ENCODE measurements at regions not wholly inside any gene's neighbourhood (a gene's known extent, or its start where the extent isn't known, plus 50 kb on each side); places are given as distances from the start of the nearest gene placed in this dataset.

- WGBS (ENCODE audit: low lambda C conversion rate), result 86% methylated on average over 2 of the region's 2 CpGs
- CTCF ChIA-PET, result interaction anchor here (0.6 to 8.9 kb wide), 54 partner anchors 7 to 1082 kb away, joined by 3 to 110 read pairs (median 4); partner anchors contain the start of genes FAM98B, FSIP1 and RASGRP1
- Histone ChIP-seq H4K20me1 (ENCODE audit: insufficient read depth) (no peaks in the 10 kb centered on the region), H3K4me2 (no peak overlapping the region), H3K4me1 (ENCODE audit: control insufficient read depth in 1 of 2, insufficient read depth in 2 of 2, low read depth in 1 of 2, low read length in 1 of 2) (peaks cover 0 to 38% of the 10 kb centered on the region in 2 experiments; a peak in 2 of 4 replicates), H3F3A (replicated peaks; ENCODE audit: insufficient read depth) (no peaks in the 10 kb centered on the region), H3K9ac (no peak overlapping the region), H3K27ac (ENCODE audit: low read depth in 2 of 2, low read length in 1 of 2) (no peak overlapping the region), H3K27me3 (ENCODE audit: insufficient read depth) (no peaks in the 10 kb centered on the region), H3K9me3 (no peaks in the 10 kb centered on the region), H3K36me3 (replicated peaks in 1 of 2; ENCODE audit: control insufficient read depth in 1 of 2, insufficient read depth in 2 of 2, low read length in 1 of 2) (no peaks in the 10 kb centered on the region), H3K4me3 (ENCODE audit: low read depth in 2 of 2, low read length in 1 of 2) (peak overlapping the region in 1 of 2 experiments; percentile 5; a peak in 1 of 4 replicates), H2AFZ (ENCODE audit: low read depth) (no peak overlapping the region), H3K79me2 (ENCODE audit: insufficient read depth) (no peaks in the 10 kb centered on the region), H3K9me2 (no peaks in the 10 kb centered on the region)
- POLR2A ChIA-PET, result no interaction called here
- peak; percentile 39 for DNase-seq
- TF ChIP-seq PBX3 (IDR thresholded peaks at IDR 0.05) (peak; percentile 33; the same call in 1 of the 2 replicates), MXI1 (IDR thresholded peaks at IDR 0.05; ENCODE audit: low read depth, low read length) (no peak), IRF3 (IDR thresholded peaks at IDR 0.05; ENCODE audit: low read depth, low read length) (no peak), TCF12 (IDR thresholded peaks at IDR 0.05) (no peak), GATA2 (CRISPR knock-in tag; IDR thresholded peaks at IDR 0.05) (no peak), CTCF (IDR thresholded peaks at IDR 0.05) (peak; percentile 91), USF1 (IDR thresholded peaks at IDR 0.05; ENCODE audit: borderline replicate concordance, low read depth) (no peak), EP300 (IDR thresholded peaks at IDR 0.05; ENCODE audit: borderline replicate concordance in 1 of 2, low read depth in 1 of 2, low read length in 1 of 2) (no peak), TAF1 (IDR thresholded peaks at IDR 0.05; ENCODE audit: borderline replicate concordance, low read depth, low read length) (no peak), RAD21 (IDR thresholded peaks at IDR 0.05; ENCODE audit: low read length) (peak; percentile 66), RCOR1 (IDR thresholded peaks at IDR 0.05; ENCODE audit: low read length) (no peak), NRF1 (IDR thresholded peaks at IDR 0.05; ENCODE audit: low read depth, low read length) (no peak), USF2 (IDR thresholded peaks at IDR 0.05; ENCODE audit: borderline replicate concordance, low read depth, low read length) (no peak), POLR2AphosphoS5 (IDR thresholded peaks at IDR 0.05; ENCODE audit: low read depth, low read length) (no peak), FOXM1 (IDR thresholded peaks at IDR 0.05; ENCODE audit: low read depth) (no peak), EZH2phosphoT487 (IDR thresholded peaks at IDR 0.05; ENCODE audit: borderline replicate concordance, low read depth) (no peak), FOXJ3 (CRISPR knock-in tag; IDR thresholded peaks at IDR 0.05) (no peak), SMC3 (IDR thresholded peaks at IDR 0.05; ENCODE audit: low read depth, low read length) (peak; percentile 54), MAX (IDR thresholded peaks at IDR 0.05; ENCODE audit: low read depth) (no peak), SIN3A (IDR thresholded peaks at IDR 0.05; ENCODE audit: borderline replicate concordance, low read depth, low read length) (no peak), MEF2A (IDR thresholded peaks at IDR 0.05; ENCODE audit: borderline replicate concordance, low read depth) (no peak), NFIC (IDR thresholded peaks at IDR 0.05; ENCODE audit: borderline replicate concordance) (no peak)
Observed at GRCh38 chr15:38699633-38700230, 135.1 kb upstream of the RASGRP1 start.

Measured in SK-N-SH (cell line).